IPS-18c (cell line): ENCODE measurements at regions not wholly inside any gene's neighbourhood (a gene's known extent, or its start where the extent isn't known, plus 50 kb on each side); places are given as distances from the start of the nearest gene placed in this dataset.

Source experiments
- H3K4me3 ChIP-seq: 2 replicates; pipeline ENCODE4 v1.7.0; 2013; ENCODE audit warnings: low read depth, mild to moderate bottlenecking, low read length, moderate library complexity; ENCODE audit not compliant: insufficient read depth
- H3K9me3 ChIP-seq: one replicate; pipeline ENCODE4 v1.6.1; 2013; ENCODE audit warnings: mild to moderate bottlenecking, low read length, moderate library complexity; ENCODE audit not compliant: control insufficient read depth, insufficient read depth

- H3K9me3 ChIP-seq, result no peaks in the 10 kb centered on the region
- no peak overlapping the region for H3K4me3 ChIP-seq
These were observed 149.3 kb upstream of the HAAO start for GRCh38 chr2:42941633-42942176.

- no peaks in the 10 kb centered on the region for H3K9me3 ChIP-seq
- no peak overlapping the region for H3K4me3 ChIP-seq
These were observed 147.2 kb upstream of the HAAO start for GRCh38 chr2:42939411-42940206.

- no peaks in the 10 kb centered on the region for H3K9me3 ChIP-seq
- no peak overlapping the region for H3K4me3 ChIP-seq
These were observed 146.4 kb upstream of the HAAO start for GRCh38 chr2:42938671-42939370.

- H3K4me3 ChIP-seq, result no peak overlapping the region
- H3K9me3 ChIP-seq, result no peaks in the 10 kb centered on the region
These were observed 144.9 kb upstream of the HAAO start for GRCh38 chr2:42937171-42937875.

- no peaks in the 10 kb centered on the region for H3K9me3 ChIP-seq
- H3K4me3 ChIP-seq, result no peak overlapping the region
These were observed 143.6 kb upstream of the HAAO start for GRCh38 chr2:42935692-42936671.

- H3K4me3 ChIP-seq, result no peak overlapping the region; the same call in 1 of the 2 replicates
- H3K9me3 ChIP-seq, result no peaks in the 10 kb centered on the region
These were observed 142.3 kb upstream of the HAAO start for GRCh38 chr2:42934580-42935186.

GRCh38 chr2:42933824-42934254 is 141.5 kb upstream of the HAAO start:
- no peaks in the 10 kb centered on the region for H3K9me3 ChIP-seq
- H3K4me3 ChIP-seq, result no peak overlapping the region

- no peak overlapping the region for H3K4me3 ChIP-seq
- no peaks in the 10 kb centered on the region for H3K9me3 ChIP-seq
These were observed 140.1 kb upstream of the HAAO start for GRCh38 chr2:42932271-42933151.

GRCh38 chr2:42931818-42932195 is 139.4 kb upstream of the HAAO start:
- Histone ChIP-seq H3K4me3 (no peak overlapping the region), H3K9me3 (no peaks in the 10 kb centered on the region)

GRCh38 chr2:42931146-42931817 is 138.9 kb upstream of the HAAO start:
- Histone ChIP-seq H3K4me3 (no peak overlapping the region), H3K9me3 (no peaks in the 10 kb centered on the region)

- no peaks in the 10 kb centered on the region for H3K9me3 ChIP-seq
- H3K4me3 ChIP-seq, result no peak overlapping the region
These were observed 137.7 kb upstream of the HAAO start for GRCh38 chr2:42930025-42930581.

GRCh38 chr2:42929546-42930024 is 137.2 kb upstream of the HAAO start:
- no peak overlapping the region for H3K4me3 ChIP-seq
- no peaks in the 10 kb centered on the region for H3K9me3 ChIP-seq

- H3K9me3 ChIP-seq, result no peaks in the 10 kb centered on the region
- no peak overlapping the region for H3K4me3 ChIP-seq
These were observed 136.5 kb upstream of the HAAO start for GRCh38 chr2:42928692-42929545.

GRCh38 chr2:42928161-42928691 is 135.8 kb upstream of the HAAO start:
- Histone ChIP-seq H3K4me3 (no peak overlapping the region), H3K9me3 (no peaks in the 10 kb centered on the region)
